Endodermal cell (in vitro differentiated cells): ENCODE measurements at regions not wholly inside any gene's neighbourhood (a gene's known extent, or its start where the extent isn't known, plus 50 kb on each side); places are given as distances from the start of the nearest gene placed in this dataset.

ENCODE experiments used
- DNase-seq: peaks from one replicate; pipeline ENCODE4 v3.0.0-alpha.2; 2017
- H3K27ac ChIP-seq: 2 replicates; pipeline ENCODE4 v1.5.1; 2013; ENCODE audit warnings: mild to moderate bottlenecking, low read depth, low read length, moderate library complexity
- H3K27me3 ChIP-seq: 2 replicates; pipeline ENCODE4 v1.6.1; 2013; ENCODE audit warnings: mild to moderate bottlenecking, low read length, moderate library complexity; ENCODE audit not compliant: insufficient read depth, control insufficient read depth, poor library complexity, severe bottlenecking
- H3K36me3 ChIP-seq: 2 replicates; pipeline ENCODE4 v1.7.0; 2013; ENCODE audit warnings: mild to moderate bottlenecking, low read length, moderate library complexity; ENCODE audit not compliant: control insufficient read depth, insufficient read depth
- H3K4me1 ChIP-seq: one replicate; pipeline ENCODE4 v1.7.0; 2013; ENCODE audit warnings: low read length; ENCODE audit not compliant: control insufficient read depth, insufficient read depth
- H3K4me3 ChIP-seq: 2 replicates; pipeline ENCODE4 v1.5.1; 2013; ENCODE audit warnings: mild to moderate bottlenecking, low read length, moderate library complexity
- H3K9ac ChIP-seq: 2 replicates; pipeline ENCODE4 v1.6.1; 2013; ENCODE audit warnings: mild to moderate bottlenecking, low read length, moderate library complexity; ENCODE audit not compliant: poor library complexity, severe bottlenecking; ENCODE audit errors: extremely low read depth
- H3K9me3 ChIP-seq: 2 replicates; pipeline ENCODE4 v1.6.1; 2013; ENCODE audit warnings: mild to moderate bottlenecking, low read length, moderate library complexity; ENCODE audit not compliant: control insufficient read depth
- H3K27ac Mint-ChIP-seq: 2 replicates; pipeline ENCODE4 v1.8.0; 2020; ENCODE audit warnings: mixed read lengths
- H3K27me3 Mint-ChIP-seq: 2 replicates; pipeline ENCODE4 v1.8.0; 2021; ENCODE audit warnings: mild to moderate bottlenecking, mixed read lengths; ENCODE audit not compliant: insufficient read depth
- H3K36me3 Mint-ChIP-seq: 2 replicates; pipeline ENCODE4 v1.8.0; 2020; ENCODE audit warnings: low read depth, mixed read lengths
- H3K4me1 Mint-ChIP-seq: 2 replicates; pipeline ENCODE4 v1.8.0; 2020; ENCODE audit warnings: mixed read lengths
- H3K4me3 Mint-ChIP-seq: 2 replicates; pipeline ENCODE4 v1.8.0; 2020; ENCODE audit warnings: mild to moderate bottlenecking, moderate library complexity, mixed read lengths
- H3K9me3 Mint-ChIP-seq: 2 replicates; pipeline ENCODE4 v1.8.0; 2020; ENCODE audit warnings: mild to moderate bottlenecking, mixed read lengths
- WGBS, 2 experiments: methylation state at CpG; one replicate each; pipeline versions ENCODE4 v1.1.5 to v1.1.7; 2013; ENCODE audit warnings: missing lambda C conversion rate in 2 of 2, mixed read lengths in 1 of 2; ENCODE audit not compliant: insufficient coverage in 1 of 2, insufficient read length in 1 of 2; 5-methylcytosine and 5-hydroxymethylcytosine counted together
- TF ChIP-seq, protein P1 (sequence below): fragments of 200-600 bp; sonication (generic); conservative IDR thresholded peaks from 2 replicates; pipeline ENCODE4 v1.5.0; 2021; ENCODE audit warnings: antibody characterized with exemption, mild to moderate bottlenecking

DNA sequence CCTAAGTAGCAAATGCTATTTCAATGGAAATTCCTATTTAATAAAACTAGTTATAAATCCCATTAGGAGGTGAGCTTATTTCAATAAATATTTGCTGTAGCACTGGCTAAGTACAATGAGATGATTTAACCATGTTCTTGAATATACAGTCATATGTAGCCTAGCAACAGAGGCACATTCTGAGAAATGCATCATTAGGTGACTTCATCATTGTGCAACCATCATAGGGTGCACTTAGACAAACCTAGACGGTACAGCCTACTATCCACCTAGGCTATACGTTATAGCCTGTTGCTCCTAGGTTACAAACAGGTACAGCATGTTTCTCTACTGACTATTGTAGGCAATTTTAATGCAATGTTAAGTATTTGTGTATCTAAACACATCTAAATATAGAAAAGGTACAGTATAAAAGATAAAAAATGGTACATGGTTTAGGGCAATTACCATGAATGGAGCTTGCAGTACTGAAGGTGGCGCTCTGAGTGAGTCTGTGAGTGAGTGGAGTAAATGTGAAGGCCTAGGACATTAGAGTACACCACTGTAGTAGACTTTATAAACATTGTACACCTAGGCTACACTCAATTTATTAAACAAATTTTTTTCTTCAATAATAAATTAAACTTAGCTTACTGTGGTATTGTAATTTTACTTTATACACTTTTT, 350.1 kb downstream of the CASP12 start:
- TF ChIP-seq, protein P1, sequence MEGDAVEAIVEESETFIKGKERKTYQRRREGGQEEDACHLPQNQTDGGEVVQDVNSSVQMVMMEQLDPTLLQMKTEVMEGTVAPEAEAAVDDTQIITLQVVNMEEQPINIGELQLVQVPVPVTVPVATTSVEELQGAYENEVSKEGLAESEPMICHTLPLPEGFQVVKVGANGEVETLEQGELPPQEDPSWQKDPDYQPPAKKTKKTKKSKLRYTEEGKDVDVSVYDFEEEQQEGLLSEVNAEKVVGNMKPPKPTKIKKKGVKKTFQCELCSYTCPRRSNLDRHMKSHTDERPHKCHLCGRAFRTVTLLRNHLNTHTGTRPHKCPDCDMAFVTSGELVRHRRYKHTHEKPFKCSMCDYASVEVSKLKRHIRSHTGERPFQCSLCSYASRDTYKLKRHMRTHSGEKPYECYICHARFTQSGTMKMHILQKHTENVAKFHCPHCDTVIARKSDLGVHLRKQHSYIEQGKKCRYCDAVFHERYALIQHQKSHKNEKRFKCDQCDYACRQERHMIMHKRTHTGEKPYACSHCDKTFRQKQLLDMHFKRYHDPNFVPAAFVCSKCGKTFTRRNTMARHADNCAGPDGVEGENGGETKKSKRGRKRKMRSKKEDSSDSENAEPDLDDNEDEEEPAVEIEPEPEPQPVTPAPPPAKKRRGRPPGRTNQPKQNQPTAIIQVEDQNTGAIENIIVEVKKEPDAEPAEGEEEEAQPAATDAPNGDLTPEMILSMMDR = peak; percentile 61
- Mint-ChIP-seq H3K9me3 (no peaks in the 10 kb centered on the region), H3K27ac (no peak overlapping the region), H3K4me1 (no peaks in the 10 kb centered on the region), H3K4me3 (no peak overlapping the region), H3K27me3 (no peaks in the 10 kb centered on the region), H3K36me3 (no peaks in the 10 kb centered on the region)
- Histone ChIP-seq H3K4me3 (no peak overlapping the region), H3K27me3 (no peaks in the 10 kb centered on the region), H3K9ac (no peak overlapping the region), H3K27ac (no peak overlapping the region), H3K4me1 (no peaks in the 10 kb centered on the region), H3K9me3 (no peaks in the 10 kb centered on the region), H3K36me3 (no peaks in the 10 kb centered on the region)
- 84 to 100% methylated on average over 2 to 3 of the region's 3 CpGs for WGBS, 2 experiments
- DNase-seq = no peak

GRCh38 chr11:104546501-104546900, 351.8 kb downstream of the CASP12 start:
- H3K36me3 Mint-ChIP-seq = no peaks in the 10 kb centered on the region
- no peak overlapping the region for H3K27ac Mint-ChIP-seq
- no peak for DNase-seq
- Histone ChIP-seq H3K36me3 (no peaks in the 10 kb centered on the region), H3K9ac (no peak overlapping the region), H3K4me1 (no peaks in the 10 kb centered on the region), H3K4me3 (no peak overlapping the region), H3K27me3 (no peaks in the 10 kb centered on the region), H3K27ac (no peak overlapping the region), H3K9me3 (no peaks in the 10 kb centered on the region)
- no peak overlapping the region for H3K4me3 Mint-ChIP-seq
- H3K27me3 Mint-ChIP-seq = no peaks in the 10 kb centered on the region
- 92% methylated on average over 2 of the region's 2 CpGs; no CpG with 5 or more reads in 1 of the 2 experiments for WGBS, 2 experiments
- no peaks in the 10 kb centered on the region for H3K4me1 Mint-ChIP-seq
- TF ChIP-seq, protein P1 = no peak
- no peaks in the 10 kb centered on the region for H3K9me3 Mint-ChIP-seq

GRCh38 chr11:104541701-104542100, 356.6 kb downstream of the CASP12 start:
- no peaks in the 10 kb centered on the region for H3K9me3 Mint-ChIP-seq
- no peaks in the 10 kb centered on the region for H3K4me1 ChIP-seq
- H3K4me3 Mint-ChIP-seq = no peak overlapping the region
- H3K27me3 Mint-ChIP-seq = no peaks in the 10 kb centered on the region
- WGBS, 2 experiments = 93 to 100% methylated on average over 1 of the region's 1 CpG
- no peak overlapping the region for H3K27ac ChIP-seq
- TF ChIP-seq, protein P1 = no peak
- H3K9ac ChIP-seq = no peak overlapping the region
- H3K27ac Mint-ChIP-seq = no peak overlapping the region
- no peaks in the 10 kb centered on the region for H3K9me3 ChIP-seq
- H3K27me3 ChIP-seq = no peaks in the 10 kb centered on the region
- H3K36me3 ChIP-seq = no peaks in the 10 kb centered on the region
- no peak for DNase-seq
- no peaks in the 10 kb centered on the region for H3K36me3 Mint-ChIP-seq
- no peaks in the 10 kb centered on the region for H3K4me1 Mint-ChIP-seq
- no peak overlapping the region for H3K4me3 ChIP-seq
